ENCODE measurements at regions not wholly inside any gene's neighbourhood (a gene's known extent, or its start where the extent isn't known, plus 50 kb on each side); places are given as distances from the start of the nearest gene placed in this dataset.

- no peak for TF ChIP-seq CTCF (IDR thresholded peaks at IDR 0.05; ENCODE audit: borderline replicate concordance)
- intact Hi-C loops (cut with micrococcal nuclease): no loop called here
- Histone ChIP-seq H3K27me3 (ENCODE audit: low read depth) (no peaks in the 10 kb centered on the region), H3K4me3 (no peak overlapping the region), H3K27ac (replicated peaks) (no peak overlapping the region), H3K36me3 (no peaks in the 10 kb centered on the region), H3K9me3 (replicated peaks) (peaks cover 6% of the 10 kb centered on the region), H3K4me1 (no peaks in the 10 kb centered on the region)
- DNase-seq: no peak
These were observed 212.0 kb upstream of the ARSJ start for GRCh38 chr4:114191496-114191895.

DNA sequence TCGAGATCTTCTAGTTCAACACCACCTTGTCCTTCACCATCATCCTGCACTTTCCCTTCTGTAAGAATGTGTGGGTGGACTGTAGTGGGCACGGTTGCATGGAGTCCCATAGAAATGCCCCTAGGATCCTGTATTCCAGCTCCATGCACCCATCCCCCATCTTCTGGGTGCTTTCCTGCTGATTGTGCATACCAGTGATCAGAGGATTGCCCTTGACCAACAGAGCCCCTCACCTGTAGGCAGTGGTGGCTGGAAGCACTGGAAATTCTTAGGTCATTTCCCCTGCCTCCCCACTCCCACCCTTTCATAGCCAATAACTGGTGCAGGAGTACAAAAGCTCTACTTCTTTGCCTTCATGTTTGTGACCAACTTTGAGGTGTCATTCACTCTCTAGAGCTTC is 213.4 kb upstream of the ARSJ start:
- Histone ChIP-seq H3K4me3 (no peak overlapping the region), H3K36me3 (no peaks in the 10 kb centered on the region), H3K9me3 (replicated peaks) (peaks cover 6% of the 10 kb centered on the region), H3K27ac (replicated peaks) (no peak overlapping the region), H3K27me3 (ENCODE audit: low read depth) (no peaks in the 10 kb centered on the region), H3K4me1 (no peaks in the 10 kb centered on the region)
- no peak for DNase-seq
- TF ChIP-seq CTCF (IDR thresholded peaks at IDR 0.05; ENCODE audit: borderline replicate concordance): no peak
- intact Hi-C loops (cut with micrococcal nuclease): no loop called here

GRCh38 chr4:114193624-114194399 is 214.4 kb upstream of the ARSJ start:
- H3K27ac ChIP-seq (replicated peaks): no peak overlapping the region
- no peak for TF ChIP-seq CTCF (IDR thresholded peaks at IDR 0.05; ENCODE audit: borderline replicate concordance)
- H3K27me3 ChIP-seq (ENCODE audit: low read depth): no peaks in the 10 kb centered on the region
- H3K4me1 ChIP-seq: no peaks in the 10 kb centered on the region
- no peaks in the 10 kb centered on the region for H3K36me3 ChIP-seq
- intact Hi-C loops (cut with micrococcal nuclease): no loop called here
- H3K4me3 ChIP-seq: no peak overlapping the region
- peaks cover 6% of the 10 kb centered on the region for H3K9me3 ChIP-seq (replicated peaks)
- DNase-seq: no peak

DNA sequence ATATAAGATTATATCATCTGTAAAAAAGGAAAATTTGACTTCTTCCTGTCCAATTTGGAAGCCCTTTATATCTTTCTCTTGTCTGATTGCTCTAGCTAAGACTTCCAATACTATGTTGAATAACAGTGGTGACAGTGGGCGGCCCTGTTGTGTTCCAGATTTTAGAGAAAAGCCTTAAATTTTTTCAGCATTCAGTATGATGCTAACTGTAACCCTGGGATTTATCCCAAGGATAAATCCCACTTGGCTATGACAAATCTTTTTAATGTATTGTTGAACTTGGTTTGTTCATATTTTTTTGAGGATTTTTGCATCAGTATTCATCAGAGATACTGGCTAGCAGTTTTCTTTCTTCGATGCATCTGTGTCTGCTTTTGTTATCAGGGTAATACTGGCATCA is 217.2 kb upstream of the ARSJ start:
- TF ChIP-seq CTCF (IDR thresholded peaks at IDR 0.05; ENCODE audit: borderline replicate concordance): no peak
- H3K9me3 ChIP-seq (replicated peaks): peaks cover 6% of the 10 kb centered on the region
- H3K4me3 ChIP-seq: no peak overlapping the region
- H3K27me3 ChIP-seq (ENCODE audit: low read depth): no peaks in the 10 kb centered on the region
- intact Hi-C loops (cut with micrococcal nuclease): no loop called here
- H3K36me3 ChIP-seq: no peaks in the 10 kb centered on the region
- no peak for DNase-seq
- no peak overlapping the region for H3K27ac ChIP-seq (replicated peaks)
- H3K4me1 ChIP-seq: no peaks in the 10 kb centered on the region

- H3K27ac ChIP-seq (replicated peaks): no peak overlapping the region
- H3K4me3 ChIP-seq: no peak overlapping the region
- no peaks in the 10 kb centered on the region for H3K36me3 ChIP-seq
- intact Hi-C loops (cut with micrococcal nuclease): no loop called here
- H3K4me1 ChIP-seq: no peaks in the 10 kb centered on the region
- TF ChIP-seq CTCF (IDR thresholded peaks at IDR 0.05; ENCODE audit: borderline replicate concordance): no peak
- no peak for DNase-seq
- H3K27me3 ChIP-seq (ENCODE audit: low read depth): no peaks in the 10 kb centered on the region
- H3K9me3 ChIP-seq (replicated peaks): peaks cover 6% of the 10 kb centered on the region
These were observed 220.6 kb upstream of the ARSJ start for GRCh38 chr4:114200026-114200425.
